ENCODE measurements at regions not wholly inside any gene's neighbourhood (a gene's known extent, or its start where the extent isn't known, plus 50 kb on each side); places are given as distances from the start of the nearest gene placed in this dataset.
A peak's percentile ranks its signal among the peaks of the same experiment; 100 is the strongest.

GRCh38 chr3:59578129-59578528, 528.3 kb upstream of the CFAP20DC start:
- TF ChIP-seq CTCF (IDR thresholded peaks at IDR 0.05): no peak
- no peaks in the 10 kb centered on the region for H3K36me3 Mint-ChIP-seq (ENCODE audit: low read depth)
- H3K27ac Mint-ChIP-seq: no peak overlapping the region
- no peaks in the 10 kb centered on the region for H3K27me3 Mint-ChIP-seq (ENCODE audit: insufficient read depth)
- H3K4me1 Mint-ChIP-seq (ENCODE audit: low read depth): peaks cover 6% of the 10 kb centered on the region; the same call in 1 of the 2 replicates
- H3K9me3 Mint-ChIP-seq: no peaks in the 10 kb centered on the region
- no peak for DNase-seq
- H3K4me3 Mint-ChIP-seq: no peak overlapping the region

DNA sequence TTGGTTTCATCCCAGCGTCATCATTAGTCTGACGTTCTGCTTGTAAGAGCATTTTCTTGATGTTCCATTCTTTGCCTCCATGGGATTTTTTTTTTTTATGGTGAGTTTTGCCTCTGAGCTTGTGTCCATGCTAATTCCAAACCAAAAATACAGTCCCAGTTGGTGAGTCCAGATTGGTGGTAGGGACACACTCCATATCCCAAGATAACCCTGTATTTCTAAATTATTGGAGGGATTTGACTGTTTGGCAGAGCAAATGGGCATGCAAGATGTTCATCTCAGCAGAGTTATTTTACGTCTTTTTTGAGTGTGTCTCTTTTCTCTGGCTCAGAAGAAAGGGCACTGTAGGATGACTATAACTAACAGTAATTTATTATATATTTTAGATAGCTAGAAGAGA, 526.8 kb upstream of the CFAP20DC start:
- no peak overlapping the region for H3K4me3 Mint-ChIP-seq
- H3K36me3 Mint-ChIP-seq (ENCODE audit: low read depth): no peaks in the 10 kb centered on the region
- no peak overlapping the region for H3K27ac Mint-ChIP-seq
- no peak for DNase-seq
- H3K27me3 Mint-ChIP-seq (ENCODE audit: insufficient read depth): no peaks in the 10 kb centered on the region
- no peaks in the 10 kb centered on the region for H3K9me3 Mint-ChIP-seq
- TF ChIP-seq CTCF (IDR thresholded peaks at IDR 0.05): no peak
- H3K4me1 Mint-ChIP-seq (ENCODE audit: low read depth): peaks cover 6% of the 10 kb centered on the region; the same call in 1 of the 2 replicates

DNA sequence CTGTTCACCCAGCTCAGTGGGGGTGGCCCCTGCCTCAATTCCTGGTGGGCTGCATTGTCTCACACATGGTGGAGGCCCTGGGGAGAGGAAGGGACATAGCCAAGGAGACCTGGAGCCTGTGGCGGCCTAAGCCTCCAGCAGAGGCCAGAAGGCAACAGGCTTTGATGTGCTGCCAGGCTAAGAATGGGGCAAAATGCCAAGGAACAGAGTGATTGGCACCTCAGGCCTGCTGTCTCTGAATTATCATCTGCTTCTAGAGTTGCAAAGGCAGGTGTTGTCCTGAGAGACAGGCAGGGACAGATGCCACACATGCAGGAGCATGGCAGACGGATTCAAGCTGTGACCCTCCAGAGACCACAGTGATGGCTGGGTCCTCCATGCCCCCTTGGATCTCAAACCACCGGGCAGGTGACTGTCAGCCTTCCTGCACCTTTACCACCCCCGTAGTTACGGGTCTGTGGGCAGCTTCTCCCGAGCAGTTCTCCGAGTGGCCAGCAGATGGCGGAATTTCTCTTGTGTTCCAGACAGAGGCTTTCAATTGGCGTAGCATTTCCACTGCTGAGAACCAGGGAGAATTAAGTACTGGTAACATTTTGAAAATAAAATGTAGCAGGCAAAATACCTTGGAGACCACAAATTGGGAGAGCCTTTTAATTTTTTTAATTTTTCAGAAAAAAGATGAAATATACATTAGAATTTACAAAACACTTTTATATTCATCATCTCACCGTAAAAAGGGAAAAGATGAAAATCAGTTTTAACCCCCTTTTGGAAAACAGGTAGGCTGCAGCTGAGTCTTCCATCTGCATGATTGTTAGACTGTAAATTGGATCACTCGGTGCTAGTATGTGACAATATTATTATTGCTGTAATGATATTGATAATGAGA, 525.5 kb upstream of the CFAP20DC start:
- Mint-ChIP-seq H3K27me3 (ENCODE audit: insufficient read depth) (peaks cover 3% of the 10 kb centered on the region; the same call in 1 of the 2 replicates), H3K36me3 (ENCODE audit: low read depth) (no peaks in the 10 kb centered on the region), H3K27ac (no peak overlapping the region), H3K4me1 (ENCODE audit: low read depth) (peaks cover 6% of the 10 kb centered on the region; the same call in 1 of the 2 replicates), H3K9me3 (no peaks in the 10 kb centered on the region), H3K4me3 (no peak overlapping the region)
- TF ChIP-seq CTCF (IDR thresholded peaks at IDR 0.05): peak; percentile 98
- DNase-seq: peak; percentile 50

DNA sequence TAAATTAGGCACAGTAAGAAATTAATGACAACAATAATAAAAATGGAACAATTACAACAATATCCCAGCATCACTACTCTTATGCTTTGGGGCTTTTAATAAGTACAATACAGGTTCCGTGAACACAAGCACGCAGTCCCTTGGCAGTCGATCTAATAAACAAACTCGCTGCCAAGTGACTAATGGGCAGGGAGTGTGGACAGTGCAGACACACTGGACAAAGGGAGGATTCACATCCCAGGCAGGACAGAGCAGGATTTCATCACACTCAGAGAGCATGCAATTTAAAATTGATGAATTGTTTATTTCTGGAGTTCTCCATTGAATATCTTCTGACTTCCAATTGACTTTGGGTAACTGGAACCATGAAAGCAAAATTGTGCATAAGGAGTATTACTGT, 524.1 kb upstream of the CFAP20DC start:
- no peaks in the 10 kb centered on the region for H3K36me3 Mint-ChIP-seq (ENCODE audit: low read depth)
- peaks cover 6% of the 10 kb centered on the region; the same call in 1 of the 2 replicates for H3K4me1 Mint-ChIP-seq (ENCODE audit: low read depth)
- H3K9me3 Mint-ChIP-seq: no peaks in the 10 kb centered on the region
- no peak overlapping the region for H3K4me3 Mint-ChIP-seq
- DNase-seq: peak; percentile 59
- H3K27me3 Mint-ChIP-seq (ENCODE audit: insufficient read depth): peaks cover 4% of the 10 kb centered on the region; the same call in 1 of the 2 replicates
- no peak for TF ChIP-seq CTCF (IDR thresholded peaks at IDR 0.05)
- no peak overlapping the region for H3K27ac Mint-ChIP-seq

DNA sequence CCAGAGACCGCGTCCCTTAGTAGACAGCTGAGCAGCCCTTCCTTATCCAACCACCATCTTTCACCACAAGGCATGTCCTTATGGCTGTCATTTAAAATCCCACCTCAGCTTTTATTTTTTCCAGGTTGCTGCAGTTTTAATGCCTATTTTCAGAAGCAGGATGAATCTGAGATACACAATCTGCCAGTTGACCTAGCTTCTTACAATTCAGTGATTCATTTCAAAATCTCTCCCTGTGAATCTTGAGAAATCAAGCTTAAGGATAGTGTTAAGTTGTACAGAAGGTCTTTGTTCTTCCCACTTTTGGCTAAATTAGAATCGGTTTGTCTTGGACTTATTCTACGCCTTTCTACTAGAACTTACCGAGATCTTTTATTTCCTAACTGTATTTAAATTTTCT, 522.3 kb upstream of the CFAP20DC start:
- no peak for DNase-seq
- no peaks in the 10 kb centered on the region for H3K9me3 Mint-ChIP-seq
- H3K4me1 Mint-ChIP-seq (ENCODE audit: low read depth): peaks cover 6% of the 10 kb centered on the region; the same call in 1 of the 2 replicates
- H3K27me3 Mint-ChIP-seq (ENCODE audit: insufficient read depth): peaks cover 4% of the 10 kb centered on the region; the same call in 1 of the 2 replicates
- TF ChIP-seq CTCF (IDR thresholded peaks at IDR 0.05): no peak
- H3K4me3 Mint-ChIP-seq: no peak overlapping the region
- no peak overlapping the region for H3K27ac Mint-ChIP-seq
- no peaks in the 10 kb centered on the region for H3K36me3 Mint-ChIP-seq (ENCODE audit: low read depth)
